ENCODE measurements at regions not wholly inside any gene's neighbourhood (a gene's known extent, or its start where the extent isn't known, plus 50 kb on each side); places are given as distances from the start of the nearest gene placed in this dataset.

GRCh38 chr2:200752332-200752731 is 59.4 kb upstream of the BZW1 start:
- DNase-seq, result no peak
- H3K36me3 ChIP-seq, result no peaks in the 10 kb centered on the region
- H3K4me1 ChIP-seq, result peaks cover 0 to 12% (median 0%) of the 10 kb centered on the region in 4 donors
- no peak for TF ChIP-seq POLR2A (IDR thresholded peaks at IDR 0.05)
- TF ChIP-seq, protein P1, sequence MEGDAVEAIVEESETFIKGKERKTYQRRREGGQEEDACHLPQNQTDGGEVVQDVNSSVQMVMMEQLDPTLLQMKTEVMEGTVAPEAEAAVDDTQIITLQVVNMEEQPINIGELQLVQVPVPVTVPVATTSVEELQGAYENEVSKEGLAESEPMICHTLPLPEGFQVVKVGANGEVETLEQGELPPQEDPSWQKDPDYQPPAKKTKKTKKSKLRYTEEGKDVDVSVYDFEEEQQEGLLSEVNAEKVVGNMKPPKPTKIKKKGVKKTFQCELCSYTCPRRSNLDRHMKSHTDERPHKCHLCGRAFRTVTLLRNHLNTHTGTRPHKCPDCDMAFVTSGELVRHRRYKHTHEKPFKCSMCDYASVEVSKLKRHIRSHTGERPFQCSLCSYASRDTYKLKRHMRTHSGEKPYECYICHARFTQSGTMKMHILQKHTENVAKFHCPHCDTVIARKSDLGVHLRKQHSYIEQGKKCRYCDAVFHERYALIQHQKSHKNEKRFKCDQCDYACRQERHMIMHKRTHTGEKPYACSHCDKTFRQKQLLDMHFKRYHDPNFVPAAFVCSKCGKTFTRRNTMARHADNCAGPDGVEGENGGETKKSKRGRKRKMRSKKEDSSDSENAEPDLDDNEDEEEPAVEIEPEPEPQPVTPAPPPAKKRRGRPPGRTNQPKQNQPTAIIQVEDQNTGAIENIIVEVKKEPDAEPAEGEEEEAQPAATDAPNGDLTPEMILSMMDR (IDR thresholded peaks at IDR 0.05), result no peak
- no peaks in the 10 kb centered on the region for H3K9me3 ChIP-seq
- H3K4me3 ChIP-seq, result no peak overlapping the region
- no peak overlapping the region for H3K27ac ChIP-seq
- no peaks in the 10 kb centered on the region for H3K27me3 ChIP-seq

GRCh38 chr2:200752835-200753234 is 58.9 kb upstream of the BZW1 start:
- no peak for DNase-seq
- H3K4me1 ChIP-seq, result peaks cover 0 to 15% (median 0%) of the 10 kb centered on the region in 4 donors
- H3K27me3 ChIP-seq, result no peaks in the 10 kb centered on the region
- no peak overlapping the region for H3K4me3 ChIP-seq
- TF ChIP-seq, protein P1 (IDR thresholded peaks at IDR 0.05), result no peak
- TF ChIP-seq POLR2A (IDR thresholded peaks at IDR 0.05), result no peak
- H3K27ac ChIP-seq, result no peak overlapping the region
- no peaks in the 10 kb centered on the region for H3K36me3 ChIP-seq
- H3K9me3 ChIP-seq, result no peaks in the 10 kb centered on the region

DNA sequence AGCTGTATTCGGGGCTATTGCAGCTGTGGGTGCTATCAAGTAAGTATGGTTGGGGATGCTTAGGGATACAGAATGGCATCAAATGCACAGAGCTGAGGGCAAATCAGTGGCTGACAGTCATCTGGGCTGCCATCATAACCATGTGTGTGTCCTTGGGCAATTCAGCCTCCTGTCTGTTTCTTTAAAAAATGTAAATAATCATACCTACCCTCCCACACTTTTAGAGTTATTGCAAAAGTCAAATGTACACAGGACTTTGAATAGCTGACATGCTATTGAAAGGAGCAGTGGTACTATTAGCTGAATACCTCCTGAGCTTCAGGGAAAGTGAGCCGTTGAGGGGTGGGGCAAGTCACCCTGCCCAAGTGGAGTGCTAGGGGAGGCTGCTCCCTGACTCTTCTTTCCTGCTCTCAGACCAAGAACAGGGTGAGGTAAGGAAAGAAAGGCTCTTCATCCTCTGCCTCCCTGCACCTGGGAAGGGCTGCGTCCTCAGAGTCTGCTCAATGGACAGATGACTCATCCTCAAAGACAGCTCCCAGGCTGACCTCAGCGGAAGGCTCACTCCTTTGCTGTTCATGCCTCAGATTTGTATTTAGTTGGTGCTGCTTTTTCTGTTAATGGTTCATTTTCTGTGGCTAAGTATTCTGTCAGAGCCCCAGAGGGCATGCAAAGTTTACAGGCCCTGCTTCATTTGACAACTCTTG is 54.9 kb upstream of the BZW1 start:
- TF ChIP-seq, protein P1 (IDR thresholded peaks at IDR 0.05), result no peak
- TF ChIP-seq POLR2A (IDR thresholded peaks at IDR 0.05), result no peak
- Histone ChIP-seq H3K36me3 (no peaks in the 10 kb centered on the region), H3K9me3 (no peaks in the 10 kb centered on the region), H3K4me1 (peaks cover 0 to 15% (median 0%) of the 10 kb centered on the region in 4 donors), H3K27me3 (no peaks in the 10 kb centered on the region), H3K4me3 (no peak overlapping the region), H3K27ac (peak overlapping the region in 2 of 4 donors; percentile 46 to 69)
- DNase-seq, result peak in 2 of 3 donors; percentile 59 to 80

DNA sequence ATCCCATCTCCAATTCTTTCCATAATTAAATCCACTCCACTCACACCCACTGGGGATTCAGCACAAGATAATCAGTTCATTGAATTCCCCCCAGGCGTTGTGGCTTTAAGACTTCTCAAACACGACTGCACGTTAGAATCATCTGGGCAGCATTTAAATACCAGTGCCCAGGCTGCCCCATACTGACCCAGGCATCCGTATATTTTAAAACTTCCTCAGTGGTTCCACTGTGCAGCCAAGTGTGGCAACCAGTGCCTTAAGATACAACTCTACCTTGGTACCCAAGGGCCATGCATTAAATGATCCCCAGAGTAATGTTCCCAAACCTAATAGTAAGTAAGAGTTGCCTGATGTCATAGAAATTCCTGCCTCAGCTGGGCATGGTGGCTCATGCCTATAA is 54.3 kb upstream of the BZW1 start:
- H3K9me3 ChIP-seq, result no peaks in the 10 kb centered on the region
- peak overlapping the region in 2 of 4 donors; percentile 46 to 69 for H3K27ac ChIP-seq
- DNase-seq, result no peak
- no peaks in the 10 kb centered on the region for H3K36me3 ChIP-seq
- peaks cover 0 to 15% (median 0%) of the 10 kb centered on the region in 4 donors for H3K4me1 ChIP-seq
- H3K4me3 ChIP-seq, result no peak overlapping the region
- TF ChIP-seq POLR2A (IDR thresholded peaks at IDR 0.05), result no peak
- TF ChIP-seq, protein P1 (IDR thresholded peaks at IDR 0.05), result no peak
- no peaks in the 10 kb centered on the region for H3K27me3 ChIP-seq

- Histone ChIP-seq H3K27ac (no peak overlapping the region), H3K27me3 (no peaks in the 10 kb centered on the region), H3K4me1 (peaks cover 0 to 15% (median 0%) of the 10 kb centered on the region in 4 donors), H3K4me3 (no peak overlapping the region), H3K36me3 (no peaks in the 10 kb centered on the region), H3K9me3 (no peaks in the 10 kb centered on the region)
- TF ChIP-seq, protein P1 (IDR thresholded peaks at IDR 0.05), result no peak
- no peak for TF ChIP-seq POLR2A (IDR thresholded peaks at IDR 0.05)
- DNase-seq, result no peak
Measured at GRCh38 chr2:200758341-200758740, 53.4 kb upstream of the BZW1 start.

All from Peyer's patch (tissue), 4 donors.